ENCODE measurements at regions not wholly inside any gene's neighbourhood (a gene's known extent, or its start where the extent isn't known, plus 50 kb on each side); places are given as distances from the start of the nearest gene placed in this dataset.

- TF ChIP-seq POLR2A (IDR thresholded peaks at IDR 0.05; ENCODE audit: low read depth) (no peak), CTCF (IDR thresholded peaks at IDR 0.05) (no peak), POLR2AphosphoS5 (IDR thresholded peaks at IDR 0.05) (no peak)
These were observed 717.7 kb downstream of the BRINP1 start for GRCh38 chr9:118651511-118651910.

Measured in esophagus muscularis mucosa (tissue), 3 donors.